NCI-H2196 treated with DMSO at 0.1 percent for 48 hours (cell line): ENCODE measurements at regions not wholly inside any gene's neighbourhood (a gene's known extent, or its start where the extent isn't known, plus 50 kb on each side); places are given as distances from the start of the nearest gene placed in this dataset.
A peak's percentile ranks its signal among the peaks of the same experiment; 100 is the strongest.

Experiments used
- DNase-seq: peaks from one replicate; lab custom pipeline; 2025; ENCODE audit not compliant: unreplicated experiment; lab: John Stamatoyannopoulos, UW

- peak; percentile 64 for DNase-seq
These were observed 51.2 kb upstream of the CDH5 start for GRCh38 chr16:66315210-66315825.

- DNase-seq: no peak
These were observed 55.2 kb upstream of the CDH5 start for GRCh38 chr16:66311306-66311705.

- DNase-seq: no peak
These were observed 57.2 kb upstream of the CDH5 start for GRCh38 chr16:66309215-66309807.

GRCh38 chr16:66308096-66308495 lies 58.4 kb upstream of the CDH5 start:
- no peak for DNase-seq

GRCh38 chr16:66306366-66307150 lies 59.9 kb upstream of the CDH5 start:
- no peak for DNase-seq

GRCh38 chr16:66304961-66305360 lies 61.5 kb upstream of the CDH5 start:
- no peak for DNase-seq

GRCh38 chr16:66304151-66304550 lies 62.3 kb upstream of the CDH5 start:
- DNase-seq: no peak

GRCh38 chr16:66300501-66300900 lies 66.0 kb upstream of the CDH5 start:
- DNase-seq: no peak

GRCh38 chr16:66300037-66300436 lies 66.5 kb upstream of the CDH5 start:
- DNase-seq: no peak

- DNase-seq: no peak
These were observed 67.1 kb upstream of the CDH5 start for GRCh38 chr16:66299349-66299748.

GRCh38 chr16:66298571-66299120 lies 67.8 kb upstream of the CDH5 start:
- DNase-seq: no peak

GRCh38 chr16:66298006-66298405 lies 68.5 kb upstream of the CDH5 start:
- no peak for DNase-seq

GRCh38 chr16:66296591-66296990 lies 69.9 kb upstream of the CDH5 start:
- no peak for DNase-seq

GRCh38 chr16:66295761-66296546 lies 70.5 kb upstream of the CDH5 start:
- no peak for DNase-seq

GRCh38 chr16:66295213-66295612 lies 71.3 kb upstream of the CDH5 start:
- DNase-seq: no peak

- DNase-seq: no peak
These were observed 72.0 kb upstream of the CDH5 start for GRCh38 chr16:66294507-66294906.

GRCh38 chr16:66293932-66294331 lies 72.6 kb upstream of the CDH5 start:
- DNase-seq: no peak

- DNase-seq: no peak
These were observed 73.2 kb upstream of the CDH5 start for GRCh38 chr16:66293207-66293735.

- DNase-seq: no peak
These were observed 74.1 kb upstream of the CDH5 start for GRCh38 chr16:66292241-66292935.

GRCh38 chr16:66291833-66292232 lies 74.7 kb upstream of the CDH5 start:
- DNase-seq: no peak
